Endodermal cell (in vitro differentiated cells): ENCODE measurements at regions not wholly inside any gene's neighbourhood (a gene's known extent, or its start where the extent isn't known, plus 50 kb on each side); places are given as distances from the start of the nearest gene placed in this dataset.

Experiments used
- DNase-seq: peaks from one replicate; pipeline ENCODE4 v3.0.0-alpha.2; 2017
- H3K27ac ChIP-seq: 2 replicates; pipeline ENCODE4 v1.5.1; 2013; ENCODE audit warnings: mild to moderate bottlenecking, low read depth, low read length, moderate library complexity
- H3K27me3 ChIP-seq: 2 replicates; pipeline ENCODE4 v1.6.1; 2013; ENCODE audit warnings: mild to moderate bottlenecking, low read length, moderate library complexity; ENCODE audit not compliant: insufficient read depth, control insufficient read depth, poor library complexity, severe bottlenecking
- H3K36me3 ChIP-seq: 2 replicates; pipeline ENCODE4 v1.7.0; 2013; ENCODE audit warnings: mild to moderate bottlenecking, low read length, moderate library complexity; ENCODE audit not compliant: control insufficient read depth, insufficient read depth
- H3K4me1 ChIP-seq: one replicate; pipeline ENCODE4 v1.7.0; 2013; ENCODE audit warnings: low read length; ENCODE audit not compliant: control insufficient read depth, insufficient read depth
- H3K4me3 ChIP-seq: 2 replicates; pipeline ENCODE4 v1.5.1; 2013; ENCODE audit warnings: mild to moderate bottlenecking, low read length, moderate library complexity
- H3K9ac ChIP-seq: 2 replicates; pipeline ENCODE4 v1.6.1; 2013; ENCODE audit warnings: mild to moderate bottlenecking, low read length, moderate library complexity; ENCODE audit not compliant: poor library complexity, severe bottlenecking; ENCODE audit errors: extremely low read depth
- H3K9me3 ChIP-seq: 2 replicates; pipeline ENCODE4 v1.6.1; 2013; ENCODE audit warnings: mild to moderate bottlenecking, low read length, moderate library complexity; ENCODE audit not compliant: control insufficient read depth
- H3K27ac Mint-ChIP-seq: 2 replicates; pipeline ENCODE4 v1.8.0; 2020; ENCODE audit warnings: mixed read lengths
- H3K27me3 Mint-ChIP-seq: 2 replicates; pipeline ENCODE4 v1.8.0; 2021; ENCODE audit warnings: mild to moderate bottlenecking, mixed read lengths; ENCODE audit not compliant: insufficient read depth
- H3K36me3 Mint-ChIP-seq: 2 replicates; pipeline ENCODE4 v1.8.0; 2020; ENCODE audit warnings: low read depth, mixed read lengths
- H3K4me1 Mint-ChIP-seq: 2 replicates; pipeline ENCODE4 v1.8.0; 2020; ENCODE audit warnings: mixed read lengths
- H3K4me3 Mint-ChIP-seq: 2 replicates; pipeline ENCODE4 v1.8.0; 2020; ENCODE audit warnings: mild to moderate bottlenecking, moderate library complexity, mixed read lengths
- H3K9me3 Mint-ChIP-seq: 2 replicates; pipeline ENCODE4 v1.8.0; 2020; ENCODE audit warnings: mild to moderate bottlenecking, mixed read lengths
- WGBS, 2 experiments: methylation state at CpG; one replicate each; pipeline versions ENCODE4 v1.1.5 to v1.1.7; 2013; ENCODE audit warnings: missing lambda C conversion rate in 2 of 2, mixed read lengths in 1 of 2; ENCODE audit not compliant: insufficient coverage in 1 of 2, insufficient read length in 1 of 2; 5-methylcytosine and 5-hydroxymethylcytosine counted together
- TF ChIP-seq, protein P1 (sequence below): fragments of 200-600 bp; sonication (generic); conservative IDR thresholded peaks from 2 replicates; pipeline ENCODE4 v1.5.0; 2021; ENCODE audit warnings: antibody characterized with exemption, mild to moderate bottlenecking

GRCh38 chr13:80871481-80871880, 530.6 kb upstream of the SPRY2 start:
- Mint-ChIP-seq H3K4me3 (no peak overlapping the region), H3K36me3 (no peaks in the 10 kb centered on the region), H3K9me3 (no peaks in the 10 kb centered on the region), H3K4me1 (peaks cover 2% of the 10 kb centered on the region), H3K27me3 (no peaks in the 10 kb centered on the region), H3K27ac (no peak overlapping the region)
- H3K27ac ChIP-seq, result no peak overlapping the region
- 90 to 91% methylated on average over 3 to 4 of the region's 4 CpGs for WGBS, 2 experiments
- TF ChIP-seq, protein P1, sequence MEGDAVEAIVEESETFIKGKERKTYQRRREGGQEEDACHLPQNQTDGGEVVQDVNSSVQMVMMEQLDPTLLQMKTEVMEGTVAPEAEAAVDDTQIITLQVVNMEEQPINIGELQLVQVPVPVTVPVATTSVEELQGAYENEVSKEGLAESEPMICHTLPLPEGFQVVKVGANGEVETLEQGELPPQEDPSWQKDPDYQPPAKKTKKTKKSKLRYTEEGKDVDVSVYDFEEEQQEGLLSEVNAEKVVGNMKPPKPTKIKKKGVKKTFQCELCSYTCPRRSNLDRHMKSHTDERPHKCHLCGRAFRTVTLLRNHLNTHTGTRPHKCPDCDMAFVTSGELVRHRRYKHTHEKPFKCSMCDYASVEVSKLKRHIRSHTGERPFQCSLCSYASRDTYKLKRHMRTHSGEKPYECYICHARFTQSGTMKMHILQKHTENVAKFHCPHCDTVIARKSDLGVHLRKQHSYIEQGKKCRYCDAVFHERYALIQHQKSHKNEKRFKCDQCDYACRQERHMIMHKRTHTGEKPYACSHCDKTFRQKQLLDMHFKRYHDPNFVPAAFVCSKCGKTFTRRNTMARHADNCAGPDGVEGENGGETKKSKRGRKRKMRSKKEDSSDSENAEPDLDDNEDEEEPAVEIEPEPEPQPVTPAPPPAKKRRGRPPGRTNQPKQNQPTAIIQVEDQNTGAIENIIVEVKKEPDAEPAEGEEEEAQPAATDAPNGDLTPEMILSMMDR, result no peak
- H3K9ac ChIP-seq, result no peak overlapping the region
- H3K9me3 ChIP-seq, result no peaks in the 10 kb centered on the region
- no peaks in the 10 kb centered on the region for H3K27me3 ChIP-seq
- H3K36me3 ChIP-seq, result no peaks in the 10 kb centered on the region
- no peak overlapping the region for H3K4me3 ChIP-seq
- no peak for DNase-seq
- H3K4me1 ChIP-seq, result no peaks in the 10 kb centered on the region

DNA sequence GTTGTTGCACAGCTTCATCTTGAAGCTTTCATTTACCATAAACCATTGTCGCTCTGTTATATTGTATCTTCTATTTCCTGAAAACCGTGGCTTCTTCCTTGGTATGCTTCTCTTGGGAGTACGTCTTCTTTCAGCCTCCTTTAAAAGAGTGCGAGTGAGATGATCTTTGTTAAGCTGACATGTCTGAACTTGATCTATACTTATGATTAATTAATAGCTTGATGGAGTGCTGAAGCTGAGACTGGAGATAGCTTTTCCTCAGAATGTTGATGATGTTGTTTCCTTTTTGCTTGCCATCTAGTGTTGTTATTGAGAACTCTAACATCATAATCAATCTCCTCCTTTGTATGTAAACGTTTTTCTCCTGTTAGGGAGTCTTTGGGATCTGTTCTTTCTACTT, 529.3 kb upstream of the SPRY2 start:
- Mint-ChIP-seq H3K27ac (no peak overlapping the region), H3K9me3 (no peaks in the 10 kb centered on the region), H3K4me1 (peaks cover 2% of the 10 kb centered on the region), H3K4me3 (no peak overlapping the region), H3K36me3 (no peaks in the 10 kb centered on the region), H3K27me3 (no peaks in the 10 kb centered on the region)
- 51 to 88% methylated on average over 3 to 5 of the region's 5 CpGs for WGBS, 2 experiments
- Histone ChIP-seq H3K27me3 (no peaks in the 10 kb centered on the region), H3K36me3 (no peaks in the 10 kb centered on the region), H3K27ac (no peak overlapping the region), H3K9ac (no peak overlapping the region), H3K9me3 (no peaks in the 10 kb centered on the region), H3K4me1 (no peaks in the 10 kb centered on the region), H3K4me3 (no peak overlapping the region)
- TF ChIP-seq, protein P1, result no peak
- DNase-seq, result no peak

DNA sequence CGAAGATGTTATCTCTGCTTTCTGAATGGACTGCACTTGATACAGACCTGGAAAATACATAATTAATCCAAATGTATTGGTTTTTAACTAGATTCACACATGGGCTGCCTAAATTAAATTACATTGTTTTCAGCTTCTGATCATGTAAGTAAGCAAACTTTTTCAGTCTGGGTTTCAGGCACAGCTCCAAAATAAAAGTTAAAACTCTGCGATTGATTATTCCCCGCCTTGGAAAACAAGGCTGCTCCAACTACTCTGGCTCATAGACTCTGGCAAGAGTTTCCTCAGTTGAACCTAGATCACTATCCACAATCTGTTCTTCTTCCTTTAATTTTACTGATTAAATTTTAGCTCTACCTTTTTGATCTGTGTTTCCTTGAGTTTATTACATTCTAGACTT, 526.0 kb upstream of the SPRY2 start:
- 97 to 100% methylated on average over 3 of the region's 3 CpGs for WGBS, 2 experiments
- Histone ChIP-seq H3K27me3 (no peaks in the 10 kb centered on the region), H3K4me3 (no peak overlapping the region), H3K9me3 (no peaks in the 10 kb centered on the region), H3K36me3 (no peaks in the 10 kb centered on the region), H3K27ac (no peak overlapping the region), H3K4me1 (no peaks in the 10 kb centered on the region), H3K9ac (no peak overlapping the region)
- Mint-ChIP-seq H3K9me3 (peaks cover 3% of the 10 kb centered on the region), H3K4me1 (peaks cover 2% of the 10 kb centered on the region), H3K27me3 (no peaks in the 10 kb centered on the region), H3K4me3 (no peak overlapping the region), H3K36me3 (no peaks in the 10 kb centered on the region), H3K27ac (no peak overlapping the region)
- no peak for DNase-seq
- TF ChIP-seq, protein P1, result no peak
